ENCODE measurements at regions not wholly inside any gene's neighbourhood (a gene's known extent, or its start where the extent isn't known, plus 50 kb on each side); places are given as distances from the start of the nearest gene placed in this dataset.

GRCh38 chr5:167352801-167353200, 938.6 kb upstream of the WWC1 start:
- no peak for ATAC-seq
- no peaks in the 10 kb centered on the region for H3K36me3 ChIP-seq (replicated peaks in 1 of 2; ENCODE audit: control insufficient read depth in 1 of 2, insufficient read depth in 2 of 2, low read length in 2 of 2)
- DNase-seq (ENCODE audit: low spot score) = no peak
- no peaks in the 10 kb centered on the region for H4K20me1 ChIP-seq (ENCODE audit: insufficient read depth, low read length)
- H3K9ac ChIP-seq (ENCODE audit: insufficient read depth, low read depth, low read length) = no peak overlapping the region
- CTCF ChIA-PET (ENCODE audit: low intra/inter-chr PET ratio, low total read pairs) = no interaction called here
- no peak overlapping the region for H3K4me3 ChIP-seq (replicated peaks in 1 of 3; ENCODE audit: insufficient read depth in 1 of 3, low read depth in 2 of 3, low read length in 3 of 3)
- no TSS peak for BruUV-seq (replicated peaks)
- H3K79me2 ChIP-seq (ENCODE audit: insufficient read depth, low read length) = no peaks in the 10 kb centered on the region
- FAIRE-seq = no peak
- TF ChIP-seq ZKSCAN5 (CRISPR knock-in tag; IDR thresholded peaks at IDR 0.05) = no peak
- no peak for TF ChIP-seq MTA1 (CRISPR knock-in tag; IDR thresholded peaks at IDR 0.05; ENCODE audit: borderline replicate concordance)
- no peak for TF ChIP-seq ZBTB4 (CRISPR knock-in tag; IDR thresholded peaks at IDR 0.05; ENCODE audit: borderline replicate concordance)
- TF ChIP-seq MAZ (IDR thresholded peaks at IDR 0.05; ENCODE audit: borderline replicate concordance, low read depth, low read length) = no peak
- no peak for TF ChIP-seq MAZ (CRISPR knock-in tag; IDR thresholded peaks at IDR 0.05; ENCODE audit: low read depth)
- TF ChIP-seq ZNF770 (CRISPR knock-in tag; IDR thresholded peaks at IDR 0.05) = no peak
- H3K27me3 ChIP-seq (ENCODE audit: control insufficient read depth in 1 of 2, insufficient read depth in 2 of 2, low read length in 2 of 2) = no peaks in the 10 kb centered on the region
- POLR2A ChIA-PET = no interaction called here
- H3K27ac ChIP-seq (ENCODE audit: extremely low read length, insufficient read depth, low read length) = no peak overlapping the region
- H3K4me2 ChIP-seq (ENCODE audit: low read depth, low read length) = no peak overlapping the region
- in situ Hi-C loops (cut with HindIII; ENCODE audit: extremely low pct_ligation_motif_present, low pct_unique_long_range_greater_than_20kb) (no loop called here), intact Hi-C loops (cut with micrococcal nuclease; ENCODE audit: unreplicated experiment) (no loop called here)
- H3K9me3 ChIP-seq (ENCODE audit: low read length) = no peaks in the 10 kb centered on the region
- no peak overlapping the region for H2AFZ ChIP-seq (ENCODE audit: low read length)
- 32% methylated on average over 10 of the region's 10 CpGs for WGBS (ENCODE audit: low lambda C conversion rate)
- no peaks in the 10 kb centered on the region for H3K4me1 ChIP-seq (ENCODE audit: insufficient read depth, low read length)
